ENCODE measurements at regions not wholly inside any gene's neighbourhood (a gene's known extent, or its start where the extent isn't known, plus 50 kb on each side); places are given as distances from the start of the nearest gene placed in this dataset.

- DNase-seq = no peak
Measured at GRCh38 chr2:226256237-226256636, 543.4 kb downstream of the IRS1 start.

DNA sequence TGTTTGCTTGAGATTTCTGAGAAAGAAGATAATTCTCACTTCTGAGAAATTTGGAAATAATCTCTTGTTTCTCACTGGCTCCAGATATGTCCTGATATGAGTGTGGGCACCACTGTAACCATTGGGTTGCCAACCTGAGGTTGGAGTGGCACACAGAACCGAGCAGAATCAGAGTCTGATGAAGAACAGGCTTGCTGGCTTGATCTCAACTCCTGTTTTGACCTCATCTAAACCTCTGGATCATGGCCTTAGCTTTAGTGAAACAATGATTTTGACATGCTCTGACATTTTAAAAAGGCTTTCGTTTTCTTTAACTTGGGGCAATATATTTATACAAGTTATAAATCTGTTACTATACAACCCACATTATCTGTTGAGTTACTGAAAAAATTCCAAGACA is 548.0 kb downstream of the IRS1 start:
- DNase-seq = no peak

- DNase-seq = no peak
Measured at GRCh38 chr2:226247289-226248275, 552.0 kb downstream of the IRS1 start.

DNA sequence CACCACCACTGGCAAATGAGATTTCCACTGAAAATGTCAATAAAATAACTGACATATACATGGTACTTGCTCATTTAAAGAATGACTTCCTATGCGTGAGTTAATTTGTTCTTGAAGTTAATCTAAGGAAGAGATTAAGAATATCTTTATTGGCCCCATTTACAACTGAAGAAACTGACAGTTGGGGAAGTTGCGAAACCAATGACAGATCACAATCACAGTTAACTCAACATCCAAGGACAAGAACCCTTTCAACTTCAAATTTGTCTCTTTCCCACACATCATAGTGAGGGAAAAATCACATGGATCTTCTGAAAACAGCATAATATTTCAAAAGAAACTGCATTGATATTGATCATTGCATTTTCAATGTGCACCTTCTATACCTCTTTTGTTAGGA is 565.4 kb downstream of the IRS1 start:
- DNase-seq = no peak

- no peak for DNase-seq
Measured at GRCh38 chr2:226233388-226233787, 566.2 kb downstream of the IRS1 start.

GRCh38 chr2:226228080-226228479 is 571.5 kb downstream of the IRS1 start:
- no peak for DNase-seq

DNA sequence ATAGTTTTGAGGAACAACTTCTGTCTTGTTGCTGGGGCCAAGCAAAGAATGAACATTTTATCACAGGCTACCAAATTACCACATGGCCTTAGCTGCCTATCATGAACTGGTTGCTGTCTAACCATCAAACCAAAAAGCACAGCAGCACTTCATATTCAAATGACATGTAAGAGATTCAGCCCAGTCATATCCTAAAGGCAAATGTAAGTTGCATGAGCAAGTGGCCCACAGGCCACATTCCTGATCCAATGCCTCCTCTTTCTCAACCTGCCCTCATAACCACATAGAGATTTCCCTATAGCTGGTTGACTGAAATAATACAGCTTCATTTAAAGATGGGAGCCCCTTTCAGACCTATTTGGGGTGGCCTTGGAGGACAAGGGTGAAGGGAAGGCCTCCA is 572.3 kb downstream of the IRS1 start:
- no peak for DNase-seq

DNA sequence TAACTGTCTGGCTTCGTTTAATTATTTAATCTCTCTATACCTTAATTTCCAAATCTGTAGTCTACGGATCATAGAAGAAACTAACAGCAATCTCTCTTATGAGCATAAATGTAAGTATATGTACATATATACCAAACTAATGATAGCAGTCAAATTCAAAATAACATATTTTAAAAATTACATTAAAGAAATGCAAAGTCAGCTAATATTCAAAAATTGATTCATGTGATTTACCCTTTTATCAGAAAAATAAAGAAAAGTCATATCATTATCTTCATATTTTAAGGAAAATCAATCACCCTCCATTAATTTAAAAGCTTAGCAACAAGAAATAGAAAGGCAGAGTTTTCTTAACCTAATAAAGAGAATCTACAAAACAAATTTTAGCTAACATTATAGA is 575.9 kb downstream of the IRS1 start:
- no peak for DNase-seq

- no peak for DNase-seq
Measured at GRCh38 chr2:226220511-226220910, 579.1 kb downstream of the IRS1 start.

GRCh38 chr2:226217191-226217590 is 582.4 kb downstream of the IRS1 start:
- DNase-seq = no peak

GRCh38 chr2:226216575-226216974 is 583.0 kb downstream of the IRS1 start:
- no peak for DNase-seq

DNA sequence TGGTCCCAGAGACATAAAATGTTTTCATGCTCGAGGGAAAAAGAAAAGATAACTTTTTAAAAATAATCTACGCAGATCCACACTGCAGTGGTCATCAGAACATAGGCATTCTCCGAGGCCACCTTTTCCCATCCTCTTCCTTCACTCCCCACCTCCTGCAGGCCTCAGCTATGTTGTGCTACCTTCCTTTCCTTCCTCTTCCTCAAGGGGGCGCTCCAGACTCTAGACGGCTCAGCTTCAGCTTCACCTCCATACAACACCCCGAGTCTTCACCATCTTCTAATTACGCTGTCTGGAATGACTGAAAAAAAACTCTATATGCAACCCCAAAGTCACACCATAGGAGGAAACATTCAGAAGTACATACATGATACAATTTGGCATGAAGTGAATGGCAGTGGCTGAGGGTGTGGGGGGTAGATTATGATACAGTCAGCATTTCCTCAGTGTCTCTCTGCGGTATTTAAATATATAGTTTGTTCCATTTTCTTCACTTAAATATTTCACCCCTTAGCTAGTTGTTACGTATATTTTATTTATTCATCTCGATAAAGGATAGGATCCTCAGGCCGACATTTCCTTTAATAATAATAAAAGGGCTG is 583.6 kb downstream of the IRS1 start:
- DNase-seq = peak; percentile 27

- no peak for DNase-seq
Measured at GRCh38 chr2:226213717-226214116, 585.9 kb downstream of the IRS1 start.

DNA sequence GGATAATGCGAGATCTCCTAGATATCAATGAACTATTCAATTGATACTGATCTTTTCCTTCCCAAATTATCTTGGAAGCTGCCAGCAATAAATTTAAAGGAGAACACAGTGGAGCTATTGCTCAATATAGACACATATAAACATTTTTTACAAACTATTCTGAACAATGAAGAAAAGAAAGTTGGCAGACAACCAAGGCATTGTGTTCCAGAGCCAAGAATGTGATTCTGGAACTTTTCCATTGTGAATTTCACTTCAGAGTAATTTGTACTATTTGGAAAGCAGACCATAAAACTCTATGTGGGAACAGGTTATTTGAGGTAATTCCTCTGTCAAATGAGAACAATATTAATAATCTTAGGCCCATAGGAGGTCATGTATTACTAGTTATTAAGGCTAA is 588.2 kb downstream of the IRS1 start:
- no peak for DNase-seq

DNA sequence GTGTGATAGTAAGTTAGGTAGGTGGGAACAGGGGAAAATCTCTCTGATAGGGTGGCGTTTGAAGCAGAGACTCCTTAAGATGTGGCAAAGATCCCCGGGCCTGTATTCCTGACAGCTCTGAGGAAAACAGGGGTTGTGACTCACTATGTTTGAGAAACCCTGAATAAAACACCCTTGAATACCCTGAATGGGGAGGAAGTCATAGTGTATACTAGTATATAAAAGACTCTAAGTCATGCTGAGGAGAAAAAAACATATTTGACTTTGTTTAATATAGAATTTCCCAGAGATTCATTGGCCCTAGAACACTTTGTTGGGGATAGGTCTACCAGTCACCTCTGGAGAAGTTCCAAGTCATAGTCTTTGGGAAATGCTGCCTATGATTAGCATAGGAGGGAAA is 590.9 kb downstream of the IRS1 start:
- DNase-seq = no peak

- no peak for DNase-seq
Measured at GRCh38 chr2:226207671-226208070, 591.9 kb downstream of the IRS1 start.

DNA sequence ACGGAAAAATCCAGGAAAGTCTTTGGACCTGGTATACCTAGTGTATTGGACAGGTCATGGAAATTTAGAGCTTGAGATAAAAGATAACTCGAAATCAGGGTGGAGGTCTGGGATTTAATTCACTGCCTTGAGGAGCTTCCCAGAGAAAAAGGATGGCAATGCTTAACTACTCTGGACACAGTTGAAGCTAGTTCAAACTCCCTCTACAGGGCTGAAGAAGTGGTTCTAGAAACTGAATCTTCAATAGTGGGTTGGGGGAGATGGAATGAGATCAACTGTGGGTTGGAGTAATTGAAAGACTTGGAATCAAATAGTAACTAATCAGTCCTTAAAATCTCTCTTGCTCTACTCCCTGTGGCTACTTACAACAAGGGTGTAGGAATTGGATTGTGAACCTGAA is 600.1 kb downstream of the IRS1 start:
- no peak for DNase-seq

- no peak for DNase-seq
Measured at GRCh38 chr2:226198956-226199355, 600.7 kb downstream of the IRS1 start.

DNA sequence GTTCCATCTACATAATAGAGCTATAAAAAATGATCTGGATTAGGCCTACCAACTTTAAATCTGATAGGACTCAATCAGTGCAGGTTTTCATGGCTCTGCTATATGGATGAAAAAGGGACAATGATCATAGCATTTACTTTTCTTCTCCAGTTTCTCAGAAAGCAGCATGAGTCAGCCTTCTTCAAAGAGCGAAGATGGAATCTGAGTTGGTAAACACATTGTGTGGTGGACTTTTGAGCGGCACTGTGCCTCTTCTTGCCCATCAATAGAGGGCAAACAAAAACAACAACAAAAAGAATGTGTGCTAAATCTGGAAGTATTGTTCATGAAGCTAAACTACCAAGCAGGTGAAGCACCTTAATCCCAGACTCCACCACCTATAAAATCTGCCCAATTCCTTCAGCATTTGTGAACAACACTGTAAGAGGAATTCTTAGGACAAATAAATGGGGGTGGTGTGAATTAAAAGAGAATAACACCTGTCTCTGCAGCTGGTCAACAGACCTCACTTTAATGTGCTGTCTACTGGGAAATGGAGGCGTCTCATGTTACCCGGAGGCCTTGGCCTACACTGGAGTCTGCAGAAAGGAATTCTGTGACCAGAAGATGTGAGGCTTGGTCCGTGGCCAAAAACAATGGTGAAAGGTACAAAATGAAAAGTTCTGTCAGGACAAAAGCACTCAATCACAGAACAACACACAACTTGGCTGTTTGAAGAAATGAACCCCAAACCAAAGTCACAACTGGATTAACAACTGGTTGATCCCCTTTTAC is 609.0 kb downstream of the IRS1 start:
- DNase-seq = peak; percentile 40

GRCh38 chr2:226189061-226189460 is 610.6 kb downstream of the IRS1 start:
- no peak for DNase-seq

DNA sequence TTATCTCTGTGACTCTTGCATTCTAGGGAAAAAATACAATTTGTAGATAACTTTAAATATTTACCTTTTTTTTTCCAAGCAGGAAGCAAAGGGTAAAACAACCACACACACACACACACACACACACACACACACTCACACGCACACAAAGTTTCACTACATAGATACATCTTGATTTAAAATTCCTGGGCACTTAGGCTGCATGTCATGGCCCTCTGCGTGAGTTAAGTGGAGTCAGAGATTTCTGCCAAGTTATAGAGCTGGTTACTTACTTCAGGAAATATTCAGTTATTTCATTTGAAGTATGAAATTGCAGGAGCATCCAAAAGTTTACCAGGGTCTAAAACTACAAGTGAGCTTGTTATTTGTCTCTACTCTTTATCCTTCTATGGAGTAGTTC is 612.0 kb downstream of the IRS1 start:
- DNase-seq = peak; percentile 31

- DNase-seq = no peak
Measured at GRCh38 chr2:226187156-226187555, 612.5 kb downstream of the IRS1 start.

DNA sequence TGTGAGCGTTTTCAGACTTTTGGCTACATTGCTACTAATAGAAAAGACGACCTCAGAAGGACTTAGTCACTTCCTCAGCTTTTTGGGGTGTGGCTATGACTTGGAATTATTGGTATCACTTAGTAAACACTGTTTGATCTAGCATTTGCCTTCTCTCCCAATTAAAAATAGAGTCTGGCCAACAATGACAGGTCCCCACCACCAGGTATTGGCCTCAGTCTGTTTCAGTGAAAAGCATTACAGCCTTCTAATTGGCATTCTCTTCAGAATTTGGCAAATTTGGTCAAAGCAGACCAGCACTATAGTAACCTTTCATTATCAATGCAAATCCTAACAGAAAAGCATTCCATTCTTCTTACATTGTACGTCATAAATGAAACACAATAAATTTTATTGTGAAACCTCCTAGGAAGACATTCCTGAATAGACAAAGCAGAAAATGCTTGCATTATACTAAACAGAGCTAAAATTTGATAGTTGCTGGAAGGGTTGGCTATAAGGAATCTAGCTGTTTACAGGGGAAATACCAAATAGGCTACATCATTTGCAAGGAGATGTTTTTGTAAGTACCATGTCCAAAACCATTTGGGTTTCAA is 613.9 kb downstream of the IRS1 start:
- no peak for DNase-seq

Measured in right hindlimb (tissue), 1 donor.